GM23248 (cell line): ENCODE measurements at regions not wholly inside any gene's neighbourhood (a gene's known extent, or its start where the extent isn't known, plus 50 kb on each side); places are given as distances from the start of the nearest gene placed in this dataset.

ENCODE experiments used
- EZH2 ChIP-seq: fragments of 200-600 bp; sonication (generic); IDR thresholded peaks from 2 replicates; pipeline ENCODE4 v1.6.1; 2018; ENCODE audit warnings: antibody characterized with exemption, mild to moderate bottlenecking; ENCODE audit not compliant: insufficient read depth, poor library complexity, severe bottlenecking
- EZH2phosphoT487 ChIP-seq: fragments of 200-600 bp; sonication (generic); IDR thresholded peaks from 2 replicates; pipeline ENCODE4 v1.6.1; 2018; ENCODE audit warnings: antibody characterized with exemption, moderate library complexity, mild to moderate bottlenecking, low read depth; ENCODE audit not compliant: insufficient read depth

DNA sequence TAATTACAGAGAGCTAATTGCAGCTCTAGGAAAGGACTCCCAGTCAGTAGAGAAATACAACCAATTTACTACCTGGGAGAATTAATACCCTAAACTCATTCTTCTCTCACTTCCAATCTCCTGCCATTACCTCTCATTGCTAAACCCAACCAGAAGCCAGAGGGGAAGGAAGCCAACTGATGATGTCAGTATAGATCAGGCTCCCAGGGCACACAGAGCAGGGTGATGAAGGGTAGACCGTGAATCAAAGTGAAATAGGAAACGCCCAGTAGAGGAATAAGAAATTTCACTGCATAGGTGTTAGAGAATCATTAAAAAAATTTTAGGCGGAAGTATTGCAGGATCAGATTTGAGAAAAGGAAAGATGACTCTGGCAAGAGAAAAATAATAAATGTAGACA is 456.8 kb upstream of the NXPH2 start:
- TF ChIP-seq EZH2, result no peak
- TF ChIP-seq EZH2phosphoT487, result no peak
